NCI-H1105 (cell line): ENCODE measurements at regions not wholly inside any gene's neighbourhood (a gene's known extent, or its start where the extent isn't known, plus 50 kb on each side); places are given as distances from the start of the nearest gene placed in this dataset.
A peak's percentile ranks its signal among the peaks of the same experiment; 100 is the strongest.
"Not testable (repeated sequence)": the region's sequence is repeated elsewhere in the genome, so short reads cannot be mapped to it uniquely, and the experiment has no call there.

Experiments
- DNase-seq: peaks from one replicate; lab custom pipeline; 2025; lab: John Stamatoyannopoulos, UW

DNA sequence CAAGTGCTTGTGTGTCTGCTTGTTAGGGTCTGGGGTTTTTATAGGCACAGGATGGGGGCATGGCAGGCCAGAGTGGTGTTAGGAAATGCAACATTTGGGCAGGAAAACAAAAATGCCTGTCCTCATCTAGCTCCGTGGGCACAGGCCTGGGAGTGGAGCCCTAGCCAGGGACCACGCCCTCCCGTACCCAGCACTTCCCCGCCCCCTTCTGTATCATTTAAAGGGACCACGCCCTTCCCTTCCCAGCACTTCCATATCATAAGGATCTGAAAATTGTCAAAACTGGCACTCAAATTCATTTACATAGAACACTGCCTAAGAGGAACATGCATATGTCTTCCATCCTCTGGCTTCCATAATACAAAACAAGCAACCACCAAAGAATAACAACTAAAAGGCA is 185.8 kb downstream of the B3GLCT start:
- no peak for DNase-seq

DNA sequence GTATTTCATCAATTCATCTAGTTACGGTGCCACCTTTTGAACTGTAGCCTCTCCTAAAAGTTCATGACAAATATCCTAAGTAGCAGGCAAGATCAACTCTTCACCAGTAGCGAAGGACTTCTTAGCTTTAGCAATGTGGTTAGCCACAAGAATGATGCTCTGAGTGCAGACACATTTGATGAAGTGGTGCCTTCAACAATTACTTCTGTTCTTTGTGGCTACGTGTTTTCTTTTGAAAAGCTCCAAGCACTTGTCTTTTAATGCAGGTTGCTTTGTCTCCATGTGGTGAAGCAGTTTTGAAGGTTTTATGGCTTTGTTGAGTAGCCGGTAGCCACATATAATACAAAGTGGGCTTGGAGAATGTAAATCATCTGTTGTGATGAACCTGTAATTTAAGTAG is 194.7 kb downstream of the B3GLCT start:
- DNase-seq: no peak

DNA sequence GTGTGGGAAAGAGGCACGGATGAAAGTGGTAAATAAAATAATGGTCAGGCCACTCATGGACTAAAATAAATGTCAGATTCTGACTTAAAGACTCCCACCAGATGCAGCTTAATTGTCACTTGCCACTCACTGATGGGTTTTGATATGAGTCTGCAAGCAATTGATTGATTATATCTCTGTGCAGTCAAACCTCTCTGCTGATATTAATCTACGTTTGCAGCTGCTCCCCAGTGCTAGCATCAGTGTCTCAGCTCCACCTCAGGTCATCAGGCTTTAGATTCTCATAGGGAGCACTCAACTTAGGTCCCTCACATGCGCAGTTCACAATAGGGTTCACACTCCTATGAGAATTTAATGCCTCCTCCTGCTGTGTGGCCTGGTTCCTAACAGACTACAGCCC is 195.3 kb downstream of the B3GLCT start:
- no peak for DNase-seq

DNA sequence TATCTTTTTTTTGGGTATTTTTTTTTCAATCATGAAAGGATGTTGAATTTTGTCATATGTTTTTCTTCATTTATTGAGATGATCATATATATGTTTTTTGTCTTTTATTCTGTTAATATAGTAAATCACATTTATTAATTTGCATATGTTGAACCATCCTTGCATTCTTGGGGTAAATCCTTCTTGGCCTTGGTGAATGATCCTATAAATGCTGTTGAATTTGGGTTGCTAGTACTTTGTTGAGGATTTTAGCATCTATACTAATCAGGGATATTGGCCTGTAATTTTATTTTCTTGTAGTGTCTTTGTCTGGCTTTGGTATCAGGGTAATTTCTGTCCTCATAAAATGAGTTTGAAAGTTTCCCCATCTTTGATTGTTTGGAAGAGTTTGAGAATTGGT is 199.9 kb downstream of the B3GLCT start:
- DNase-seq: no peak

DNA sequence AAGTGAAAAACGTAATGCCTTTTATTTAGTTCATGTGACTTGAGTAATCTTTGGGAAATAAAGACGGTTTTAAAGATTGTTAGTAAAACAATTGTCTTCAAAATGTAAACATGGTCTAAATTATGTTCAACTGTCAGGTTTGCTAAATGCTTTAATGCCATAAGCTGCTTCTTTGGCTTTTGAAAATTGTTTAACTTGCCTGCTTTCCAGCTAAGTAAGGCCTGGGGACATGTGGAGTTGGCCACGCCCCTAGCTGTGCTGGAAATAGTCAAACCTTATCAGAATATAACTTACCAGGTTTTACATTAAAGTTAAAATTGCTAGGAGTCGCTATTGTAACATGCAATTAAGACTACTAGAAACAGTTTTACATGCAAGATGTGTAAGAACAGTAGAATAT is 203.9 kb downstream of the B3GLCT start:
- DNase-seq: not testable (repeated sequence)

DNA sequence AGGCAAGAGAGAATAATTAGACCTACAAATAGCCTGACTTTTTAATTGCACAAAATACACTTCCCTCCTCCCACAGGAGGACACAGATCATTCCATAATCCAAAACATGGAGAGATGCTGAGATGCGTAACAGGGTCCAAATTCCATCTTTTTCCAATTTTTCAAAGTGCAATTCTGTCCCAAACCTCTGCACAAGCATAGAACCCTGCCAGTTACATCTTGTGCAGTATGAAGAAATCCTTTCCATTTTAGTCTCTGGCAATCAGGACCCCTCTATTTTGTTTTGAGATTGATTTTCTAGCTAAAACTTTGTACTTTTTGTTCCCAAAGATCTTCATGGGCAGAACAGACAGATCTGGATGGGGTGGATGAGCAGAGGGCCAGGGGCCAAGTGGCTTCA is 209.2 kb downstream of the B3GLCT start:
- DNase-seq: no peak

DNA sequence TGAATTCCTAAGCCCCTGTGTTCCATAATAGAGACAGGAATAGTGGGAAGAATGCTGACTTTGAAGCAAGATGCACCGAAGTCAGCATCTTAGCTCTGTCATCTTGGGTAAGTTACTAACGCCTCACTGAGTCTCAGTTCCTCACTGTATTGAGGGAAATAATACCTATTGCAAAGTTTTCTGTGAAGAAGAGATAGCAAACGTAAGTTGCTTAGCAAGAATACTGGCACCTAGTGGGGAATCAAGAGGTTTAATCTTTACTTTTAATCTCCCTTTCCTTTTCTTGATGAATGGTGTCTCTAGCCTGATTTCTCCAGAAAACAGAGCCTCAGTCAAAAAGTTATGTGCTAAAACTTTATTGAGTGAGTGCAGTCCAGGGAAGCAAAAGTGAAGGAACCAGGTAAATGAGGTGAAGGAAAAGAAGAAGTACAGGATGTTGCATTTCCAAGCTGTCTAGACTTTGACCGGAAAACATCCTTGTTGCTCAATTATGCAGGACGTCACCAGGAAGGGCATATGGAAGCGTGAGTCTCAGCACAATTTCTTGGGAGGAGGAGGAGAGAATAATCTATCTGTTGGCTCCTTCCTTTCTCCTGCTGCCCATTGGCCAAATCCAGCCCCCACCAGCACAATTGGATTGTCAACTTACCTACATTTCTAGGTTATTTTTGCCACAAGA is 210.0 kb downstream of the B3GLCT start:
- no peak for DNase-seq

DNA sequence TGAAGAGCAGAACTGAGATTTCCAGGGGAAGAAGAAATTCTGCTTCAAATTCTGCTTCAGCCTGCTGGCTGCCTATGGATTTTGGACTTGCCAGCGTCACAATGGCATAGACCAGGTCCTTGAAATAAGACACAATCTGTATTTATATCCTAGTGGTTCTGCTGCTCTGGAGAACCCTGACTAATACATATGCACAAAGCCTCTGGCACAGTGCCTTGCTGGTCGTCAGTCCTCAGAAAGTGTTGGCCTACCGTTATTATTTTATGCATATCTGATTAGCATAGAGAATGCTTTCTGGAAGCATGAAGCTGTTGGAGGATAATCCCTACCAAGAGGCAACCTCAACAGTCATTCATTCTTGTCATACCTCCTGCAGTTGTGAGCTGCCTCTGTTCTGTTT is 213.7 kb downstream of the B3GLCT start:
- no peak for DNase-seq

DNA sequence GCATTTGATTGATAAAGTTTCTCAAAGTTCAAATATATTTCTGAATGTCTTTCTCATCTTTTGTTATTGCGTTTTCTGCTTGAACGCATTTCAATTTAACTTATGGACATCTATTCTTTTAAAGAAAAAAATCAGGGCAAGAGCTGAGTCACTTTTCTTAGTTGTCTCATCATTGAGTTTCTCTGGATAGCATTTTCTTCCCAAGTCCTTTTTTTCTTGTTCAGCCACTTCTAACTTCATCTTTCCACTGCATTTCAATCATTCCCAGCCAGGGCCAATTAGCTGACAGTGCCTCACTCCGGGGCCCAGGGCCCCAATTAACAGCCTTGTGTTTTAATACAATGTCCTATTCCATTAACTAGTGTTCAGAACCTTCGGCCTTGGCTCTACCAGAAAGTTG is 216.3 kb downstream of the B3GLCT start:
- DNase-seq: no peak

DNA sequence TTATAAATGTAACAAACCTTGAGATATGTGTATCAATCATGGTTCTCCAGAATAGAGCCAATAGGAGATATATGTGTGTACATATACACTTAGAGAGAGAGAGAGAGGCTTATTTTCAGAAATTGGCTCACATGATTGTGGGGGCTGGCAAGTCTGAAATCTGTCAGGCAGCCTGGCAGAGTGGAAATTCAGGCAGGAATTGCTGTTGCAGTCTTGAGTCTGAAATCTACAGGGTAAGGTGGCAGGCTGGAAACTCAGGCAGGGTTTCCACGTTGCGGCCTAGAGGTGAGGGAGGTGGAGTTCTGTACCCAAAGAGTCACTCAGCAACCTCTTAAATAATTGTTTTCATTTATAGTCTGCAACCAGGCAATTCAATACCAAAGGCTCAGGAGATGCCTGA is 218.4 kb downstream of the B3GLCT start:
- DNase-seq: no peak

DNA sequence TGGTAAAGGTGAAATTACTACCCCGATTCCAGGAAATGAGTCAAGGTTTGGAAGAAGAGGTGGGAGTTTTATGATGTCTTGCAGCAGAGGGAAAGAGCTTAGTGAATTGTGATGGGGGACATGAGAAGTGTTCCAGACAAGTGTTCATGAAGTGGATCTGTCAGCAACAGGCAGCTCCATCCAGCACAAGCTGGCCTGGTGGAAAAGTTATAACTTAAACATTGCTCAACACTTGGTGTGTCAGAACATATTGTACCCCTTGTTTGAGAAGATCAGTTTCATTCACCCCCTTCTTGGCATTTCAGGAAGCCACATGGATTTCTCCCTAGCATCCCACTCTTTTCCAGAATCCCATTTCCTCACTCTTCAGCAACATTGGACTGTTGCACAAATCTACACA is 222.0 kb downstream of the B3GLCT start:
- DNase-seq: no peak

DNA sequence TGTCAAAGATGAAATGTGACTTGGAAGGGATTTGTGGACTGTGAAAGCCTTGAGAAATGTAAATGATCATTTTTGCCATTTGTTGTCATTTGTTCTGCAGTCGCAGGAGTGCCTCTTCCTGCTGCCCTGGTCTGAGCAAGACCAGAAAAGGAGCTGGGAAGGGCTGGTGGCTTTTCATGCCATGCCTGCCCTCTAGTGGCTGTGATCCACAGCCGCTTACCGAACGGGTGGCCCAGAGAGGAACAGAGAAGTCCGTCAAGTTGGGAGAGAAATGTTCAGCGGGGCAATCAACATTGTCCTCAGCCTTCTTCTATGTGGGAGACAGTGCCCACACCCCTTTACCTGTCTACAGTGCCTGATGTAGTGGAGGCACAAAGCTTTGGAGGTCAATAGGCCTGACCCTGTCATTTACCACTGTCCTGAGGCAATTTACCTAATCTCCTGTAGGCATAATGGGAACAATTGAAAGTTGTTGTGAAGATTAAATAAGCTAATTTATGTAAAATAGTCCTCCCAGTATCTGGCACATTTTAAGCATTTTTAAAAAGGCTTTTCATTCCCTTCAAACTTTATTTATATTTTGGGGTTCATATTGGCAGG is 224.5 kb downstream of the B3GLCT start:
- peak; percentile 58 for DNase-seq

DNA sequence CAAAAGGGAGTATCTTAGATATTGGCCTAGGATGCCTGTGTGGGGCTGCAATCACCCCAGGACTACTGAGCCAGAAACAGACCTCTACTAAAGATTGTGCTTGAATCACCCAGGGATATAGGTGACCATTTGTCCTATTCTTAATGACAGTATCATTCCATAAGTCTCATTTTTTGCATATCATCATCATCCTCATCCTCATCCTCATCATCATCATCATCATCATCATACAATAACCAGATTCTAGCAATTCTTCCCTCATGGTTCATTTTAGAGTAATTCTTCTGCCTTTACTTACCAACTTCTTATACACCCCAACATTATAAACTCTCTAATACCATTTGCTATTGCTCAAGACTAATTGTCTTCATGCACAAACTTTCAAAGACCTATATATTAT is 226.6 kb downstream of the B3GLCT start:
- no peak for DNase-seq

DNA sequence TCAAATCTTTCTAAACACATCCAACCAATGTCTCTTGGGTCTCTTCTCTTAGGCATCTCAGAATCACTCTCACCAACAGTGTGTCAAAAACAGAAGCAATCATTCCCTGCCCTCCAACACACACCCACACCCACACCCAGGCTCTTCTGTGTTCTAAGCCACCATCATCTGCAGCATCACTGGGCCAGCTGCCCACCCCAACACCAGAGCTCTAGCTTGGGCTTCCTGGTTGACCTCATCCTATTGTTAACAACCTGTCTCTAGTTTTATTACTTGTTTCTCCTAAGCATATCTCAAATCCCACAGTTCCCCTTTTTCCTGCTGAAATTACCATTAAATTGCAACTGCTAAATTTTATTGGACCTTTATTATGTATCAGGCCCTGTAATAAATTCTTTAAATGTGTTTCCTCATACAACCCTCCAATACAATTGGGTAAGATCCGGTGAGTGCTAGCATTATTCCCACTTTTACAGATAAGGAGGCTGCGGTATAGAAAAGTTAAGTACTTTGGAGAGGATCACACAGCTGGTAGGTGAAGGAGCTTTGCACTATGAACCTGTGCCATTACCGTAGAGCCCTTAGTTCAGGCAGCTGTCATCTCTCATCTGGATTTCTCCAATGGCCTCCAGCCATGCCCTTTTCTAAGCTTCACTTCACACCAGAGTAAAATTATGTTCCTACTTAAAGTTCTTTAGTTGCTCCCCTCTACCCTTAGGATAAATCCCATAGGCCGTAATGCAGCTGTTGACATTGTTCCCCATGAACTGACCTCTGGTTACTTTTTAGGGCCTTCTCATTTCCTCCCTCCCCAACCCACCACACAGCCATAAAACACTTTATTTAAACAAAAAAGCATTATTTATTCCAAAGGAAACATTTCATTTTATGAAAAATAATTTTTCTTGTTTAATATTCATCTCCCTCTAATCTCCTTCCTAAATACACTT is 227.7 kb downstream of the B3GLCT start:
- no peak for DNase-seq

DNA sequence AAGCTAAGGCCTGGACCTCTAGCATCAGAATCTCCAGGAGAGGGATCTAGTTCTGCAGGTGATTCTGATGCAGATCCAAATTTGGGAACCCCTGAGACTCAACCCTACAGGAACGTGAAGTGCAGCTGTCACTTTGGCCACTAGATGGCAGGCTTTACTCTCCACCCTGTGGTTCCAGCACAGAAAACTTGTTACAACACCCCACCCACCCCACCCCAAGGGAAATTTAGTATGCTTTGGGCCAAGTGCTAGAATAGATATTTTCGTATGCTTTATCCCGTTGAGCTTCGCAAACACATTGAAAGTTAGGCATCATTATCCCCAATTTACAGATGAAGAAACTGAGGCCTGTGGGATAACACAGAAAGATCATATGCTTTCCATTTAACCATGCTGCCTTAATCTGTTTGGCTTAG is 232.0 kb downstream of the B3GLCT start:
- DNase-seq: no peak

DNA sequence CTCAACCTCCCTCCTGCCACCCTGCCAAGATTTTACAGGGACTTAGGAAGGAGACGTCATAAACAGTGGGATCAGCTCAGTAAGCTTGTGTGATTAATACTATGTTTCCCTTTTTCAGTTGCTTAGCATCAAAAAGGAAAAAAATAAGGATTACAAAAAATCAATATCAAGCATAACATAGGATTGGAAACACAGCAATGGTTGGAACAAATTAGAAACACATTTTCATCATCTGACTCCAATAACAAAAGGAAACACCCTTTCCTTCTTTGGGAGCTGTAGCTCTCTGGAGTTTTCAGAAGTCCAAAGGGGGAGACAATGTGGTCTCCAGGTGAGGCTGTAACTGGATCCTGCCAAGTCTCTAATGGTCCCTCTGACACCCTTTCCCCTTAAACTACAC is 233.4 kb downstream of the B3GLCT start:
- no peak for DNase-seq

DNA sequence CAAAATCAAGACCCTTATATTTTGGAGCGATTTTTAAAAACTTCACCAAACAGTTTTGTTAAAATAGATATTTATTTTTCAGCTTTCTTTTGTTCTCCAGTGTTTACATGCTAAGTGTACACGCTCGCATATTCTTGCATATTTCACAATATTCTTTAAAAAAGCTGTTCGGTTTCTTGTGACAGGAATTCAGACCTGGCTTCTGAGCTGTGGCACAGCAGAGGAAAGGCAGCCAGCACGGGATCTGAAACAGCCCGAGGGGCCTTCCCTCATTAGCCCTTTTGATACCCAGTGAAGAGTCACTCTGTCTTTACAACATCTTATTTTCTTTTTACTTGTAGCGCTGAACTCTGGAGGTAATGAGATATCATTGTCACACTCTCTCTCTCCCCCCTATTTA is 234.0 kb downstream of the B3GLCT start:
- no peak for DNase-seq

DNA sequence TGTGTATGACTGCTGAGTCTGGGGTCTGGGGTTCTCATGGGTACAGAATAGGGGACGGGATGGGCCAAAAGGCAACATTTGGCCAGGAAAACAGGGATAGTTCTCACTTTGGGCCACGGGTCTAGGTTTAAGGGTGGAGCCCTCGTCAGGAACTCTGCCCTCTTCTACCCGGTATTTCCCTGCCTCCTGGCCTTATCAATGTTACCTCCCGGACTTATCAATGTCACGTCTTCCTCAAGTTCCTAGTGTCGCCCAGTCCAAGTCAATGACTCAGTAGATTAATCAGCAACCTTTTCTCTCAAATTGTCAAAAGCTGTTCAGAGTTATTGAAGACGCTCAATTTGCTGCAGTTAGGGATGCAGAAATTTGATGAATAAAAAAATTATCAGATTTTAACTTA is 234.8 kb downstream of the B3GLCT start:
- DNase-seq: no peak

DNA sequence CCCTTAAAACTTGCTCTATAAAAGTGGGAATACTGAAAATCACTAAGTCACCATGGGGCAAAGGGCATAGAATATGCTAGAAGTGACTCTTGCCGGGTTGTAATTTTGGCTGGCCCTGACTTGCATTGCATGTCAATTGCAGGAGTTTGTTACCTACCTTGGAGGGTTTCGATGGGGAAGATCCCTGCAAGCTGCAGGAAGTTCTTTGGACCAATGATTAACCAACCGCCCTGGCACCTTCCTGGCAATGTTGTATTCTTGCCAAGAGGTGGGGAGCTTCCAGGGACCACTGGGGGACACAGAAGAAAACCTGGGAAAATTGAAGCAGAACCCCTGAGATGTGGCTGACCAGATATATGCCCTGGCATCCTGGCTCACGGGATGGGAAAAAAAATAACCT is 235.8 kb downstream of the B3GLCT start:
- DNase-seq: no peak

DNA sequence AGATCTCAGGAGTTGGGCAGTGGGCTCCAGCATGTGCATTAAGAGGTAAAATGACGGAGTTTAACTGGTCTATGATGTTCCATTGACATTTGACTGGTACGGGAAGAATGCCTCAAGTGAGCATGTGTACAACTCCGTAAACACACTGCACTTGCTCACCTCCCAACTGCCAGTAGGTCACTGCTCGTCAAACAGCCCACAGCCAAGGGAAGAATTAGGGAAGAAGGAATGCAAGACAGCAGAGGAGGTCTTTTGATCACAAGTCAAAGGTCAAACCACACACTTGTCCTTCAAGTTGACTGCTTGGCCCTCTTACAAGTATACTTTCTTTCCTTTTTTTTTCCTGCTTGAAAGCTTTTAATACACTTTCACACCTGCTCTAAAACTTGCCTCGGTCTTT is 236.7 kb downstream of the B3GLCT start:
- DNase-seq: no peak

DNA sequence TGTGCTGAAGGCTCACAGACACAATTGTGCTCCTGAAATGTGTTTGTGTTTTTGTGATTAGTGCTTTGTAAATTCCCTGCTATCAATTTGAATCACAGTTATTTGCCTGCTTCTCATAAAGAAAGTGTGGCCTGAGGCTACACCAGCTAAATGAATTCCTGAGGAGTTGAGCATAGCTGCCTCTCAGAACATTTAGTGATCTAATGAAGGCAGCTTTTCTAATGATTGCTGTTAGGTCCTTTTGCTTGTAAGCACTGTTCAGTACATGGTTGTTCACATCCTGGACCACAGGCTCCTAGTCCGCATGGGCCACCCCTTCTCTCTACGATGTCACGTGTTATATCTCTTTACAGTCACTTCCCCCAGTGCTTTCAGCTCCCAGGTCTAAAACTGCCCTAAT is 238.2 kb downstream of the B3GLCT start:
- DNase-seq: no peak

DNA sequence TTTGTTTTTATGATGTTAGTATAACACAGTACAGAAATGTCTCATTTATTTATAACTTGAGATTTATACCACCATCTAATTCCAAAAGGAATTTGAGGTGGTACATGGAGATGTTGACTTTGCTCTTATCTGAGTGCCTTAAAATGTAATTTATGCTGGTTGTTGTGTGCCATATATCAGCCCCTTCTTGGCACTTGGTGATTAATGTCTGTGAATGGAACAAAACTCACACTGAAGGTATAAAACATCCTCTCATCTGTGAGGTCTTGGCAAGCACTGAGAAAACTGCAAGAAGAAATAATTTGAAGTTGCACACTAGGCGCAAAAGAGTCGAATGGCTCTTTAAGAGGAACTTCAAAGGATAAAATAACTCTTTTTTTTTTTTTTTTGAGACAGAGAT is 240.4 kb downstream of the B3GLCT start:
- no peak for DNase-seq
